ENCODE measurements at regions not wholly inside any gene's neighbourhood (a gene's known extent, or its start where the extent isn't known, plus 50 kb on each side); places are given as distances from the start of the nearest gene placed in this dataset.

- TF ChIP-seq EZH2 (IDR thresholded peaks at IDR 0.05; ENCODE audit: borderline replicate concordance, low read depth, low read length, severe bottlenecking) (no peak), CTCF (IDR thresholded peaks at IDR 0.05; ENCODE audit: borderline replicate concordance, extremely low read depth, low read length, poor library complexity, severe bottlenecking) (no peak)
- no peaks in the 10 kb centered on the region for H4K20me1 ChIP-seq (ENCODE audit: insufficient read depth, low read length)
- no peak overlapping the region for H3K27ac ChIP-seq (ENCODE audit: low read length)
- H3K27me3 ChIP-seq (ENCODE audit: insufficient read depth, low read length, poor library complexity) = no peaks in the 10 kb centered on the region
- H3K4me2 ChIP-seq (ENCODE audit: insufficient read depth, low read length) = no peak overlapping the region
- no peaks in the 10 kb centered on the region for H3K4me1 ChIP-seq (ENCODE audit: insufficient read depth, low read length)
- no peaks in the 10 kb centered on the region for H3K9me3 ChIP-seq (ENCODE audit: insufficient read depth, low read length, severe bottlenecking)
- no peak overlapping the region for H3K4me3 ChIP-seq (ENCODE audit: low read depth in 1 of 2, low read length in 2 of 2)
- H3K79me2 ChIP-seq (ENCODE audit: insufficient read depth, low read length) = no peaks in the 10 kb centered on the region
- no peak overlapping the region for H2AFZ ChIP-seq (ENCODE audit: low read depth, low read length)
- no peak overlapping the region for H3K9ac ChIP-seq (ENCODE audit: low read depth, low read length)
- DNase-seq (no peak), ATAC-seq (ENCODE audit: insufficient read depth, low read depth) (no peak)
- no peaks in the 10 kb centered on the region for H3K36me3 ChIP-seq (ENCODE audit: insufficient read depth, low read length)
Observed at GRCh38 chr14:42469637-42470426, 863.2 kb downstream of the LRFN5 start.

DNA sequence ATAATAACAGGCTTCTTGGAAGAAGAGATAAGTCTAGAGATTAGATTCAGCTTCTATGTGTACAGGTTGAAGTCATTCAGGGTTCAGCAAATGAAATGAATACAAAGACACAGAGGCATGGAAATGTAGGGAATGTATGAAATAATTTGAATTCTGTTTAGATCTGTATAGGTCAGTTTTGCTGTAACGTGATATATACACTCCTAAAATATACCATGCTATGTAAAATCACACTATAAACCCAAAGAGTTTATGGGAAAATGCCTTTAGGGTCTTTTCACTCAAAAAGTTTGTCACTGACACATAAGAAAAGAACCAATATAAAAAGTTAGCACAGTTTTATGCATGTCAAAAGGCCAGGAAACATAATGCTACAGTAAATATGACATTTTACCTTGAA lies 854.0 kb downstream of the LRFN5 start:
- no peak overlapping the region for H2AFZ ChIP-seq (ENCODE audit: low read depth, low read length)
- peaks cover 5% of the 10 kb centered on the region for H3K9me3 ChIP-seq (ENCODE audit: insufficient read depth, low read length, severe bottlenecking)
- H4K20me1 ChIP-seq (ENCODE audit: insufficient read depth, low read length) = no peaks in the 10 kb centered on the region
- H3K36me3 ChIP-seq (ENCODE audit: insufficient read depth, low read length) = no peaks in the 10 kb centered on the region
- H3K4me3 ChIP-seq (ENCODE audit: low read depth in 1 of 2, low read length in 2 of 2) = no peak overlapping the region
- no peaks in the 10 kb centered on the region for H3K27me3 ChIP-seq (ENCODE audit: insufficient read depth, low read length, poor library complexity)
- no peak overlapping the region for H3K9ac ChIP-seq (ENCODE audit: low read depth, low read length)
- H3K4me1 ChIP-seq (ENCODE audit: insufficient read depth, low read length) = no peaks in the 10 kb centered on the region
- no peak for TF ChIP-seq EZH2 (IDR thresholded peaks at IDR 0.05; ENCODE audit: borderline replicate concordance, low read depth, low read length, severe bottlenecking)
- no peak for TF ChIP-seq CTCF (IDR thresholded peaks at IDR 0.05; ENCODE audit: borderline replicate concordance, extremely low read depth, low read length, poor library complexity, severe bottlenecking)
- ATAC-seq (ENCODE audit: insufficient read depth, low read depth) (no peak), DNase-seq (no peak)
- H3K79me2 ChIP-seq (ENCODE audit: insufficient read depth, low read length) = no peaks in the 10 kb centered on the region
- no peak overlapping the region for H3K27ac ChIP-seq (ENCODE audit: low read length)
- no peak overlapping the region for H3K4me2 ChIP-seq (ENCODE audit: insufficient read depth, low read length)

- Histone ChIP-seq H3K79me2 (ENCODE audit: insufficient read depth, low read length) (no peaks in the 10 kb centered on the region), H4K20me1 (ENCODE audit: insufficient read depth, low read length) (no peaks in the 10 kb centered on the region), H2AFZ (ENCODE audit: low read depth, low read length) (no peak overlapping the region), H3K27me3 (ENCODE audit: insufficient read depth, low read length, poor library complexity) (no peaks in the 10 kb centered on the region), H3K4me3 (ENCODE audit: low read depth in 1 of 2, low read length in 2 of 2) (no peak overlapping the region), H3K9ac (ENCODE audit: low read depth, low read length) (no peak overlapping the region), H3K9me3 (ENCODE audit: insufficient read depth, low read length, severe bottlenecking) (peaks cover 5% of the 10 kb centered on the region), H3K4me1 (ENCODE audit: insufficient read depth, low read length) (no peaks in the 10 kb centered on the region), H3K4me2 (ENCODE audit: insufficient read depth, low read length) (no peak overlapping the region), H3K36me3 (ENCODE audit: insufficient read depth, low read length) (no peaks in the 10 kb centered on the region), H3K27ac (ENCODE audit: low read length) (no peak overlapping the region)
- TF ChIP-seq EZH2 (IDR thresholded peaks at IDR 0.05; ENCODE audit: borderline replicate concordance, low read depth, low read length, severe bottlenecking) (no peak), CTCF (IDR thresholded peaks at IDR 0.05; ENCODE audit: borderline replicate concordance, extremely low read depth, low read length, poor library complexity, severe bottlenecking) (no peak)
- DNase-seq (no peak), ATAC-seq (ENCODE audit: insufficient read depth, low read depth) (no peak)
Observed at GRCh38 chr14:42459171-42459685, 852.6 kb downstream of the LRFN5 start.

Measured in DND-41 (cell line).